ENCODE measurements at regions not wholly inside any gene's neighbourhood (a gene's known extent, or its start where the extent isn't known, plus 50 kb on each side); places are given as distances from the start of the nearest gene placed in this dataset.

DNA sequence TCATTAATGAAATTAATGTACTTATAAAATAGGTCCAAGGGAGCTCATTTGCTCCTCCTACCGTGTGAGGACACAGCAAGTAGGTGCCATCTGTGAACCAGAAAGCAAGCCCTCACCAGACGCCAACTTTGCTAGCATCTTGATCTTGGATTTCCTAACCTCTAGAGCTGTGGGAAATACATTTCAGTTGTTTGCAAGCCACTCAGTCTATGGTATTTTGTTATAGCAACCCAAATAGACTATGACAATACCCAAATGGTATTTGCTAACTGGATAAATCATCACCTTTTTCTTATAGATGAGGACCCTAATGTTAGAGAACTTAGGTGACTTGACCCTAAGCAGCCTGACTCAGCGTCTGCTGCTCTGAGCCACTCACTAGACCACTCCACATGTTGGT, 379.6 kb downstream of the HRH4 start:
- Histone ChIP-seq H3K27ac (no peak overlapping the region), H3K36me3 (no peaks in the 10 kb centered on the region), H3K4me1 (no peaks in the 10 kb centered on the region), H3K9me3 (no peaks in the 10 kb centered on the region), H3K27me3 (no peaks in the 10 kb centered on the region), H3K4me3 (no peak overlapping the region)
- no peak for DNase-seq
- TF ChIP-seq POLR2A (IDR thresholded peaks at IDR 0.05) = no peak
- TF ChIP-seq, protein P1, sequence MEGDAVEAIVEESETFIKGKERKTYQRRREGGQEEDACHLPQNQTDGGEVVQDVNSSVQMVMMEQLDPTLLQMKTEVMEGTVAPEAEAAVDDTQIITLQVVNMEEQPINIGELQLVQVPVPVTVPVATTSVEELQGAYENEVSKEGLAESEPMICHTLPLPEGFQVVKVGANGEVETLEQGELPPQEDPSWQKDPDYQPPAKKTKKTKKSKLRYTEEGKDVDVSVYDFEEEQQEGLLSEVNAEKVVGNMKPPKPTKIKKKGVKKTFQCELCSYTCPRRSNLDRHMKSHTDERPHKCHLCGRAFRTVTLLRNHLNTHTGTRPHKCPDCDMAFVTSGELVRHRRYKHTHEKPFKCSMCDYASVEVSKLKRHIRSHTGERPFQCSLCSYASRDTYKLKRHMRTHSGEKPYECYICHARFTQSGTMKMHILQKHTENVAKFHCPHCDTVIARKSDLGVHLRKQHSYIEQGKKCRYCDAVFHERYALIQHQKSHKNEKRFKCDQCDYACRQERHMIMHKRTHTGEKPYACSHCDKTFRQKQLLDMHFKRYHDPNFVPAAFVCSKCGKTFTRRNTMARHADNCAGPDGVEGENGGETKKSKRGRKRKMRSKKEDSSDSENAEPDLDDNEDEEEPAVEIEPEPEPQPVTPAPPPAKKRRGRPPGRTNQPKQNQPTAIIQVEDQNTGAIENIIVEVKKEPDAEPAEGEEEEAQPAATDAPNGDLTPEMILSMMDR (IDR thresholded peaks at IDR 0.05) = no peak
- intact Hi-C loops (cut with DNase I; ENCODE audit: low total_unique reads) = no loop called here

DNA sequence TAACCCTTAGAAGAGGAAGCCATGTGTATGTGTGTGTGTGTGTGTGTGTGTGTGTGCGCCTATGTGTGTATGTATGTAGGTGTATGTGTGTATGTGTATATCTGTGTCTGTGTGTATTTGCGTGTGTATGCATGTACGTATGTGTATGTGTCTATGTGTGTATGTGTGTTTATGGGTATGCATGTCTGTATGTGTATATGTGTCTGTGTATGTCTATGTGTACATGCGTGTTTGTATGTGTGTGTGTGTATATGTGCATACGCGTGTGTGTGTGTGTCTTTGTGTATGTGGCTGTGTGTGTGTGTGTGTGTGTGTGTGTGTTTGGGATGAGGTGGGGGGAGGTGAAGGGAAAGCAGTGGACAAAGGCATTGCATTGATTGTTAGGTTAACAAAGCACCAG, 380.2 kb downstream of the HRH4 start:
- no peak for TF ChIP-seq POLR2A (IDR thresholded peaks at IDR 0.05)
- TF ChIP-seq, protein P1 (IDR thresholded peaks at IDR 0.05) = no peak
- Histone ChIP-seq H3K4me3 (no peak overlapping the region), H3K9me3 (no peaks in the 10 kb centered on the region), H3K27me3 (no peaks in the 10 kb centered on the region), H3K4me1 (no peaks in the 10 kb centered on the region), H3K27ac (no peak overlapping the region), H3K36me3 (no peaks in the 10 kb centered on the region)
- no peak for DNase-seq
- intact Hi-C loops (cut with DNase I; ENCODE audit: low total_unique reads) = no loop called here

DNA sequence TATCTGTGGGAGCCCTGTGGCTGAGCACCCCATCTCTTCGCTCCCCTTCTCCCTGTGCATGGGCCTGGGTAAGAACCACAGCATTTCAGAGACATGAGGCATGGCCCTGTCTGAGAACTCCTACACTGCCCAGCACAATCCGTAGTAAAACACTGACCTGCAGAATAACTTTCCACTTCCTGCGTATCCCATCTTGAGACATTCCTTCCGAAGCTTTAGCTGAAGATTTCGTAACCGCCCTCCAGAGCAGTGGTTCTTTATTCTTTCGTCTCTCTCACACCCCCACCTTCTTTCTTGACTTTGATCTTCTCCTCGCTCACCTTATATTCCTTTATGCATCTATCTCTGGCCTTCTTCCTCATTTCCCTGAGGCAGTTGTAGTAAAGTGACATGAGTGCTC, 381.1 kb downstream of the HRH4 start:
- DNase-seq = no peak
- no peak overlapping the region for H3K4me3 ChIP-seq
- H3K27me3 ChIP-seq = no peaks in the 10 kb centered on the region
- H3K27ac ChIP-seq = no peak overlapping the region
- intact Hi-C loops (cut with DNase I; ENCODE audit: low total_unique reads) = no loop called here
- no peaks in the 10 kb centered on the region for H3K4me1 ChIP-seq
- TF ChIP-seq, protein P1 (IDR thresholded peaks at IDR 0.05) = no peak
- no peak for TF ChIP-seq POLR2A (IDR thresholded peaks at IDR 0.05)
- no peaks in the 10 kb centered on the region for H3K9me3 ChIP-seq
- no peaks in the 10 kb centered on the region for H3K36me3 ChIP-seq

DNA sequence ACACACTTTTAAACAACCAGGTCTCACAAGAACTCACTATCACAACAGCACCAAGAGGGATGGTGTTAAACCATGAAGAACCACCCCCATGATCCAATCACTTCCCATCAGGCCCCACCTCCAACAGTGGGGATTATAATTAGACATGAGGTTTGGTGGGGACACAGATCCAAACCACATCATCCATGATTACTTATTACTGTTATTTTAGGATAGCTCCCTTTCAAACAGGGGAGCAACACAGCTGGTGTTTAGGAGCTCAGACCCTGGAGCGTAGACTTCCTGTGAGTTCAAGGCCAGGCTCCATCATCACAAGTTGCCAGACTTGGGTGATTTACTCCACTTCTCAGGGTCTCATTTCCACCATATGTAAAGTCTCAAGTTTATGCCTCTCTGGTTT, 382.7 kb downstream of the HRH4 start:
- no peaks in the 10 kb centered on the region for H3K4me1 ChIP-seq
- no peak overlapping the region for H3K27ac ChIP-seq
- H3K4me3 ChIP-seq = no peak overlapping the region
- H3K36me3 ChIP-seq = no peaks in the 10 kb centered on the region
- H3K27me3 ChIP-seq = no peaks in the 10 kb centered on the region
- H3K9me3 ChIP-seq = no peaks in the 10 kb centered on the region
- intact Hi-C loops (cut with DNase I; ENCODE audit: low total_unique reads) = no loop called here
- TF ChIP-seq POLR2A (IDR thresholded peaks at IDR 0.05) = no peak
- TF ChIP-seq, protein P1 (IDR thresholded peaks at IDR 0.05) = no peak
- DNase-seq = no peak

DNA sequence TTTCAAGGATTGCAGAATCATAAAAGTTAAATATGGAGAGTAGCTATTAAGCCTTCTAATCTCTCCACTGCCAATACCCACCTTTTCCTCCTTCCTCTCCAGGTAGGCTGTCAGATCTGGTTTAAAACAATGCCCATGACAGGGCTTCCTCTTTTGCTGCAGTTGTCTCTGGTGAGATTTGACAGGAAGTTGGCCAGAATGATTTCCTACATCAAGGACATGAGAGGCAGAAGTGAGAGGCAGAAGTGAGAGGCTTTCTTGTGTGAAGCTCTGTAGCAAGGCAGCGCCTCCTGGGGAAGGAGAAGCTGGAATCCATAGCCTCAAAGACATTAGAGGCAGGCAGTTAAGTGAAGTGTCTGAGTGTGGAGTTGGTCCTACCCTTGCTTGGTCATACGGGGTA, 385.7 kb downstream of the HRH4 start:
- no peaks in the 10 kb centered on the region for H3K36me3 ChIP-seq
- TF ChIP-seq, protein P1 (IDR thresholded peaks at IDR 0.05) = no peak
- TF ChIP-seq POLR2A (IDR thresholded peaks at IDR 0.05) = no peak
- no peak for DNase-seq
- H3K4me1 ChIP-seq = no peaks in the 10 kb centered on the region
- no peaks in the 10 kb centered on the region for H3K9me3 ChIP-seq
- no peak overlapping the region for H3K4me3 ChIP-seq
- H3K27me3 ChIP-seq = no peaks in the 10 kb centered on the region
- intact Hi-C loops (cut with DNase I; ENCODE audit: low total_unique reads) = no loop called here
- H3K27ac ChIP-seq = no peak overlapping the region

Data from uterus (tissue), 3 donors.